ENCODE measurements at regions not wholly inside any gene's neighbourhood (a gene's known extent, or its start where the extent isn't known, plus 50 kb on each side); places are given as distances from the start of the nearest gene placed in this dataset.
"Not testable (repeated sequence)": the region's sequence is repeated elsewhere in the genome, so short reads cannot be mapped to it uniquely, and the experiment has no call there.

DNA sequence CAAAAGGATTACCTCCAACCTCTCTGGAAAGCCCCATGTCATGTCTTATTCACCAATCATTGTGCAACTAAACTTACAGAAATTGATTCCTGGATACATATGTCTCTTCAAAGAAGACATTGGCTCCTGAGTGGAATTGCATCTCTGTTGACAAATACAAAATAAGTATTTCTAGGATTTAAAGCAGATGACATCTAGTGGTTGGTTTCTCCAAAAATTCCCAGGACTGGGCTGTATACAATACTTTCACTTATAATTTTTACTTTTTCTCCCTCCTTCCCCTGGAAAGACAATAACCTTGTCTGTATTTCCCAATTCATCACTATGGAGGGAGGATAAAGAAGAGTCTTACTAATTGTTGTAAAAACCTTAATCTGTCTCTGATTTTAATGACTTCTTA lies 1347.4 kb downstream of the NCAM2 start:
- TF ChIP-seq ELF4 (IDR thresholded peaks at IDR 0.05) (no peak), CTBP1 (IDR thresholded peaks at IDR 0.05; ENCODE audit: borderline replicate concordance) (no peak), NFRKB (IDR thresholded peaks at IDR 0.05) (no peak), SUZ12 (IDR thresholded peaks at IDR 0.05) (no peak)
- no peak for DNase-seq (ENCODE audit: extremely low spot score)
- CTCF ChIA-PET = no interaction called here
- POLR2A ChIA-PET = no interaction called here

- TF ChIP-seq SUZ12 (IDR thresholded peaks at IDR 0.05) = no peak
- no peak for TF ChIP-seq ZNF384 (IDR thresholded peaks at IDR 0.05)
- no peak for TF ChIP-seq ELF4 (IDR thresholded peaks at IDR 0.05)
- TF ChIP-seq, protein P1, sequence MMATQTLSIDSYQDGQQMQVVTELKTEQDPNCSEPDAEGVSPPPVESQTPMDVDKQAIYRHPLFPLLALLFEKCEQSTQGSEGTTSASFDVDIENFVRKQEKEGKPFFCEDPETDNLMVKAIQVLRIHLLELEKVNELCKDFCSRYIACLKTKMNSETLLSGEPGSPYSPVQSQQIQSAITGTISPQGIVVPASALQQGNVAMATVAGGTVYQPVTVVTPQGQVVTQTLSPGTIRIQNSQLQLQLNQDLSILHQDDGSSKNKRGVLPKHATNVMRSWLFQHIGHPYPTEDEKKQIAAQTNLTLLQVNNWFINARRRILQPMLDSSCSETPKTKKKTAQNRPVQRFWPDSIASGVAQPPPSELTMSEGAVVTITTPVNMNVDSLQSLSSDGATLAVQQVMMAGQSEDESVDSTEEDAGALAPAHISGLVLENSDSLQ (IDR thresholded peaks at IDR 0.05) = no peak
- TF ChIP-seq TARDBP (IDR thresholded peaks at IDR 0.05) = no peak
- no peak for TF ChIP-seq BHLHE40 (IDR thresholded peaks at IDR 0.05; ENCODE audit: borderline replicate concordance)
- no peak for TF ChIP-seq HDGF (IDR thresholded peaks at IDR 0.05; ENCODE audit: borderline replicate concordance)
- TF ChIP-seq NFRKB (IDR thresholded peaks at IDR 0.05) = no peak
- no peak for TF ChIP-seq FOXA1 (IDR thresholded peaks at IDR 0.05)
- no peak for TF ChIP-seq L3MBTL2 (conservative IDR thresholded peaks at IDR 0.05)
- TF ChIP-seq SP1 (IDR thresholded peaks at IDR 0.05) = no peak
- no peak for TF ChIP-seq CTBP1 (IDR thresholded peaks at IDR 0.05; ENCODE audit: borderline replicate concordance)
- no peak for TF ChIP-seq FOXK2 (IDR thresholded peaks at IDR 0.05)
- TF ChIP-seq ARNT (IDR thresholded peaks at IDR 0.05) = no peak
- TF ChIP-seq FOXM1 (IDR thresholded peaks at IDR 0.05; ENCODE audit: borderline replicate concordance) = no peak
- no peak for DNase-seq (ENCODE audit: extremely low spot score)
- POLR2A ChIA-PET = no interaction called here
- CTCF ChIA-PET = no interaction called here
These were observed 1348.4 kb downstream of the NCAM2 start for GRCh38 chr21:22346576-22346975.

GRCh38 chr21:22351076-22351475 lies 1352.9 kb downstream of the NCAM2 start:
- POLR2A ChIA-PET = no interaction called here
- no peak for DNase-seq (ENCODE audit: extremely low spot score)
- no peak for TF ChIP-seq FOXA1 (IDR thresholded peaks at IDR 0.05)
- no peak for TF ChIP-seq ZNF384 (IDR thresholded peaks at IDR 0.05)
- no peak for TF ChIP-seq HDGF (IDR thresholded peaks at IDR 0.05; ENCODE audit: borderline replicate concordance)
- TF ChIP-seq NFRKB (IDR thresholded peaks at IDR 0.05) = no peak
- no peak for TF ChIP-seq FOXM1 (IDR thresholded peaks at IDR 0.05; ENCODE audit: borderline replicate concordance)
- TF ChIP-seq FOXK2 (IDR thresholded peaks at IDR 0.05) = no peak
- no peak for TF ChIP-seq LEF1 (IDR thresholded peaks at IDR 0.05; ENCODE audit: borderline replicate concordance)
- TF ChIP-seq CTBP1 (IDR thresholded peaks at IDR 0.05; ENCODE audit: borderline replicate concordance) = no peak
- TF ChIP-seq SP1 (IDR thresholded peaks at IDR 0.05) = no peak
- no peak for TF ChIP-seq L3MBTL2 (conservative IDR thresholded peaks at IDR 0.05)
- no peak for TF ChIP-seq SUZ12 (IDR thresholded peaks at IDR 0.05)
- CTCF ChIA-PET = no interaction called here

DNA sequence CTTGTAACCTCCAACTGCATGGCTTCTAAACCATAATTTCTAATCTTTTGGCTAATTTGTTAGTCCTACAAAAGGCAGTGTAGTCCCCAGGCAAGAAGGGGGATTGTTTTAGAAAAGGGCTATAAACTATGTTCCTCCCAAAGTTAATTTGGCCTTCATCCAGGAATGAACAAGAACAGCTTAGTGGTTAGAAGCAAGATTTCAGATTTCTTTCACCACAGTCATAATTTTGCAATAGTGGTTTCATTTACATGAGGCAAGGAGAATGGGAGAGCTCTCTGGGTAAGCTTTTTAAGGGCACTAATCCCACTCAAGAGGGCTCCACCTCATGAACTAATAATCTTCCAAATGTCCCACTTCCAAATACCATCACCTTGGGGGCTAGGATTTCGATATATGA lies 1353.9 kb downstream of the NCAM2 start:
- TF ChIP-seq ELF4 (IDR thresholded peaks at IDR 0.05) = no peak
- ChIA-PET POLR2A (no interaction called here), CTCF (no interaction called here)
- no peak for DNase-seq (ENCODE audit: extremely low spot score)

- DNase-seq (ENCODE audit: extremely low spot score) = no peak
- no peak for TF ChIP-seq L3MBTL2 (conservative IDR thresholded peaks at IDR 0.05)
- TF ChIP-seq SP1 (IDR thresholded peaks at IDR 0.05) = no peak
- TF ChIP-seq ELF4 (IDR thresholded peaks at IDR 0.05) = no peak
- POLR2A ChIA-PET = no interaction called here
- CTCF ChIA-PET = no interaction called here
These were observed 1357.7 kb downstream of the NCAM2 start for GRCh38 chr21:22355949-22356348.

GRCh38 chr21:22356663-22357062 lies 1358.5 kb downstream of the NCAM2 start:
- TF ChIP-seq TARDBP (IDR thresholded peaks at IDR 0.05) (no peak), FOXA1 (IDR thresholded peaks at IDR 0.05) (no peak), SP1 (IDR thresholded peaks at IDR 0.05) (no peak), ARNT (IDR thresholded peaks at IDR 0.05) (no peak), ELF4 (IDR thresholded peaks at IDR 0.05) (no peak), BHLHE40 (IDR thresholded peaks at IDR 0.05; ENCODE audit: borderline replicate concordance) (no peak), FOXM1 (IDR thresholded peaks at IDR 0.05; ENCODE audit: borderline replicate concordance) (no peak), L3MBTL2 (conservative IDR thresholded peaks at IDR 0.05) (no peak), LEF1 (IDR thresholded peaks at IDR 0.05; ENCODE audit: borderline replicate concordance) (no peak), NFRKB (IDR thresholded peaks at IDR 0.05) (no peak), FOXK2 (IDR thresholded peaks at IDR 0.05) (no peak), CTBP1 (IDR thresholded peaks at IDR 0.05; ENCODE audit: borderline replicate concordance) (no peak), ZNF384 (IDR thresholded peaks at IDR 0.05) (no peak), SUZ12 (IDR thresholded peaks at IDR 0.05) (no peak), HDGF (IDR thresholded peaks at IDR 0.05; ENCODE audit: borderline replicate concordance) (no peak)
- TF ChIP-seq, protein P1 (IDR thresholded peaks at IDR 0.05) = no peak
- CTCF ChIA-PET = no interaction called here

GRCh38 chr21:22359599-22359998 lies 1361.4 kb downstream of the NCAM2 start:
- POLR2A ChIA-PET; DNase-seq (ENCODE audit: extremely low spot score); CTCF ChIA-PET: not testable (repeated sequence)

More at GRCh38 chr21:22356663-22357062, 1358.5 kb downstream of the NCAM2 start:
- DNase-seq (ENCODE audit: extremely low spot score) = no peak
- POLR2A ChIA-PET = no interaction called here

- CTCF ChIA-PET = no interaction called here
- no peak for TF ChIP-seq ELF4 (IDR thresholded peaks at IDR 0.05)
- no peak for TF ChIP-seq NFRKB (IDR thresholded peaks at IDR 0.05)
- no peak for TF ChIP-seq SP1 (IDR thresholded peaks at IDR 0.05)
- TF ChIP-seq, protein P1 (IDR thresholded peaks at IDR 0.05) = no peak
- no peak for TF ChIP-seq L3MBTL2 (conservative IDR thresholded peaks at IDR 0.05)
- TF ChIP-seq TARDBP (IDR thresholded peaks at IDR 0.05) = no peak
- TF ChIP-seq CTBP1 (IDR thresholded peaks at IDR 0.05; ENCODE audit: borderline replicate concordance) = no peak
- no peak for TF ChIP-seq ARNT (IDR thresholded peaks at IDR 0.05)
- no peak for TF ChIP-seq ZNF384 (IDR thresholded peaks at IDR 0.05)
- TF ChIP-seq FOXK2 (IDR thresholded peaks at IDR 0.05) = no peak
- no peak for TF ChIP-seq LEF1 (IDR thresholded peaks at IDR 0.05; ENCODE audit: borderline replicate concordance)
- TF ChIP-seq HDGF (IDR thresholded peaks at IDR 0.05; ENCODE audit: borderline replicate concordance) = no peak
- TF ChIP-seq FOXA1 (IDR thresholded peaks at IDR 0.05) = no peak
- no peak for TF ChIP-seq FOXM1 (IDR thresholded peaks at IDR 0.05; ENCODE audit: borderline replicate concordance)
- TF ChIP-seq BHLHE40 (IDR thresholded peaks at IDR 0.05; ENCODE audit: borderline replicate concordance) = no peak
- TF ChIP-seq SUZ12 (IDR thresholded peaks at IDR 0.05) = no peak
- POLR2A ChIA-PET = no interaction called here
These were observed 1365.3 kb downstream of the NCAM2 start for GRCh38 chr21:22363504-22363903.

More at GRCh38 chr21:22363504-22363903, 1365.3 kb downstream of the NCAM2 start:
- DNase-seq (ENCODE audit: extremely low spot score) = no peak
